ENCODE measurements at regions not wholly inside any gene's neighbourhood (a gene's known extent, or its start where the extent isn't known, plus 50 kb on each side); places are given as distances from the start of the nearest gene placed in this dataset.
A peak's percentile ranks its signal among the peaks of the same experiment; 100 is the strongest.

DNA sequence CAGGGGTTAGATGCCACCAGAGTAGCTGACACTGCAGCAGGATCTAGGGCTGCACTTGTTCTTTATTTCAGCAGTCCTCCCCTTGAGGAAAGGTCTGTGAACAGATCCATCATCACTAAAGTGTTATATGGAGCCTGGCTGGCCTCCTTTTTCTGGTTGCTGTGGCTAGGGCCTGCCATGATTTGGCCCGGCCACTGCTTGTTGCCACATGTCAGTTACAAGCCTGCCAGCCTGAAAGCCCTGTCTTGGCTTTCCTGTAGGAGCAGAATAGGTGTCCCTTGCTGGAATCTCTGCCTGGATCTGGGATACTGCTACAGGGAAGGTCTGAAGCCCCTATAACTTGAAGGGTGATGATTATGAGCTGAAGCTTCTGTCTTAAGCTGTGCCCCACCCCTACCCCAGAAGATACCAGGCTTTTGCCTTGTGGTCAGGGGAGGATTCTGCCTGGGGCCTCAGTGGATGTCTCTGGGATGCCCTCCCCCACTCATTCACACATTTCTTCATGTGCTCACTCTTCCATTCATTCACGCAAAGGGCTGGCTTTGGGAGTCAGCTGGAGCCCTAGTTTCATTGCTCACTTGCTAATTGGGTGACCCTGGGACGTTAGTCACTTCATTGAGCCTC lies 64.7 kb downstream of the NDUFS5 start:
- ChIA-PET POLR2A (no interaction called here), CTCF (interaction anchor here (1.1 to 4.5 kb wide), 9 partner anchors 9 to 567 kb away, joined by 3 to 44 read pairs (median 6); no protein-coding TSS in a partner anchor)
- TF ChIP-seq, protein P1, sequence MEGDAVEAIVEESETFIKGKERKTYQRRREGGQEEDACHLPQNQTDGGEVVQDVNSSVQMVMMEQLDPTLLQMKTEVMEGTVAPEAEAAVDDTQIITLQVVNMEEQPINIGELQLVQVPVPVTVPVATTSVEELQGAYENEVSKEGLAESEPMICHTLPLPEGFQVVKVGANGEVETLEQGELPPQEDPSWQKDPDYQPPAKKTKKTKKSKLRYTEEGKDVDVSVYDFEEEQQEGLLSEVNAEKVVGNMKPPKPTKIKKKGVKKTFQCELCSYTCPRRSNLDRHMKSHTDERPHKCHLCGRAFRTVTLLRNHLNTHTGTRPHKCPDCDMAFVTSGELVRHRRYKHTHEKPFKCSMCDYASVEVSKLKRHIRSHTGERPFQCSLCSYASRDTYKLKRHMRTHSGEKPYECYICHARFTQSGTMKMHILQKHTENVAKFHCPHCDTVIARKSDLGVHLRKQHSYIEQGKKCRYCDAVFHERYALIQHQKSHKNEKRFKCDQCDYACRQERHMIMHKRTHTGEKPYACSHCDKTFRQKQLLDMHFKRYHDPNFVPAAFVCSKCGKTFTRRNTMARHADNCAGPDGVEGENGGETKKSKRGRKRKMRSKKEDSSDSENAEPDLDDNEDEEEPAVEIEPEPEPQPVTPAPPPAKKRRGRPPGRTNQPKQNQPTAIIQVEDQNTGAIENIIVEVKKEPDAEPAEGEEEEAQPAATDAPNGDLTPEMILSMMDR (IDR thresholded peaks at IDR 0.05; ENCODE audit: control extremely low read depth, extremely low read depth, low read depth, missing control alignments), result no peak
- DNase-seq (ENCODE audit: extremely low spot score), result no peak

- no peak for DNase-seq (ENCODE audit: extremely low spot score)
- ChIA-PET POLR2A (interaction anchor here (0.6 kb wide), 1 partner anchor 18 kb away, joined by 3 read pairs; no protein-coding TSS in a partner anchor), CTCF (interaction anchor here (0.6 to 4.5 kb wide), 24 partner anchors 8 to 576 kb away, joined by 3 to 44 read pairs (median 4); partner anchors contain the start of gene NDUFS5)
- TF ChIP-seq, protein P1 (IDR thresholded peaks at IDR 0.05; ENCODE audit: control extremely low read depth, extremely low read depth, low read depth, missing control alignments), result peak; percentile 78
Measured at GRCh38 chr1:39091845-39092645, 65.9 kb downstream of the NDUFS5 start.

DNA sequence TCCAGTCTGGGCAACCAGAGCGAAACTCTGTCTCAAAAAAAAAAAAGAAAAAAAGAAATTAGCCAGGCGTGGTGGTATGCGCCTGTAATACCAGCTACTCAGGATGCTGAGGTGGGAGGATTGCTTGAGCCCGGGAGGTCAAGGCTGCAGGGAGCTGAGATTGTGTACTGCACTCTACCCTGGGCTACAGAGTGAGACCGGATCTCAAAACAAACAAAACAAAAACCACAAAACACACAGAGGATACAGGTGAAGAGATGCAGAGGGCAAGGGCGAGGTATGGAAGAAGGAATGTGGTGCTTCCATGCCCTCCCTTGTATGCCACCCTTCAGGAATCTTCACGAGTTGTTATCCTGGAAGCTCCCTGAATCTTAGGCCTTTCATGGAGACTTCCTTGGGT lies 68.5 kb downstream of the NDUFS5 start:
- TF ChIP-seq, protein P1 (IDR thresholded peaks at IDR 0.05; ENCODE audit: control extremely low read depth, extremely low read depth, low read depth, missing control alignments), result no peak
- CTCF ChIA-PET, result interaction anchor here (1.0 to 6.5 kb wide), 4 partner anchors 16 to 260 kb away, joined by 3 to 127 read pairs (median 3); no protein-coding TSS in a partner anchor
- POLR2A ChIA-PET, result no interaction called here
- DNase-seq (ENCODE audit: extremely low spot score), result no peak

GRCh38 chr1:39098546-39099250 lies 72.5 kb downstream of the NDUFS5 start:
- TF ChIP-seq, protein P1 (IDR thresholded peaks at IDR 0.05; ENCODE audit: control extremely low read depth, extremely low read depth, low read depth, missing control alignments), result peak; percentile 84
- ChIA-PET POLR2A (no interaction called here), CTCF (interaction anchor here (0.6 to 6.9 kb wide), 69 partner anchors 9 to 701 kb away, joined by 3 to 127 read pairs (median 4); partner anchors contain the start of genes MACF1 and NDUFS5)
- DNase-seq (ENCODE audit: extremely low spot score), result peak; percentile 81

- TF ChIP-seq, protein P1 (IDR thresholded peaks at IDR 0.05; ENCODE audit: control extremely low read depth, extremely low read depth, low read depth, missing control alignments), result peak; percentile 64
- ChIA-PET CTCF (interaction anchor here (0.7 to 6.9 kb wide), 10 partner anchors 8 to 503 kb away, joined by 3 to 126 read pairs (median 4); no protein-coding TSS in a partner anchor), POLR2A (interaction anchor here (0.6 kb wide), 1 partner anchor 509 kb away, joined by 4 read pairs; no protein-coding TSS in a partner anchor)
- DNase-seq (ENCODE audit: extremely low spot score), result peak; percentile 75
Measured at GRCh38 chr1:39102537-39103327, 76.6 kb downstream of the NDUFS5 start.

Data from GM10248 (cell line).